HCT116 (cell line): ENCODE measurements at regions not wholly inside any gene's neighbourhood (a gene's known extent, or its start where the extent isn't known, plus 50 kb on each side); places are given as distances from the start of the nearest gene placed in this dataset.

Experiments used
- ATAC-seq: fragments of 200-7000 bp; cut with Tn5 transposase; 2 replicates; pipeline ENCODE4 v1.9.1; 2020; ENCODE audit warnings: mild to moderate bottlenecking, moderate library complexity
- BruUV-seq: library from RNA; stranded (reverse); fragments of 400-500 nt; replicated peaks from 2 replicates; lab custom pipeline; 2021; lab: Mats Ljungman, UMichigan
- CTCF ChIA-PET: fragments of 300-600 bp; sonication (Branson Sonifier 250); formaldehyde crosslinking; loops from one replicate; lab custom pipeline; 2021; ENCODE audit warnings: antibody characterized with exemption; lab: Charles Lee
- POLR2A ChIA-PET: fragments of 300-600, 350-600 bp; sonication (Branson Sonifier 250); formaldehyde crosslinking; loops from one replicate; lab custom pipeline; 2021; ENCODE audit warnings: antibody characterized with exemption; lab: Charles Lee
- RAD21 ChIA-PET, 2 experiments: fragments of 300-600 bp; sonication (Branson Sonifier 250); formaldehyde crosslinking; loops; one replicate each; lab custom pipeline; 2023; ENCODE audit warnings: low total read pairs in 2 of 2; ENCODE audit not compliant: uncharacterized antibody in 2 of 2, unreplicated experiment in 2 of 2, low non-redundant PET in 1 of 2; lab: Charles Lee
- DNase-seq: peaks from one replicate; pipeline ENCODE4 v3.0.0-alpha.2; 2010; ENCODE audit warnings: low read depth, low spot score
- H2AFZ ChIP-seq: fragments of 200-600 bp; shearing (Covaris generic), sonication (generic); 2 replicates; pipeline ENCODE4 v1.6.1; 2017; ENCODE audit warnings: low read depth, mixed run types, mixed read lengths, antibody characterized with exemption, low read length; ENCODE audit not compliant: poor library complexity, severe bottlenecking
- H3K27ac ChIP-seq: 2 replicates; pipeline ENCODE4 v1.5.1; 2012; ENCODE audit warnings: low read depth, low read length
- H3K27me3 ChIP-seq: fragments of 200-600 bp; sonication (generic); 2 replicates; pipeline ENCODE4 v1.6.1; 2016; ENCODE audit warnings: mixed run types, low read length, mixed read lengths; ENCODE audit not compliant: insufficient read depth
- H3K36me3 ChIP-seq, 2 experiments: fragments of 200-500 bp in 1 of 2; fragments of 200-600 bp in 1 of 2; sonication (Bioruptor generic) in 1 of 2; sonication (generic) in 1 of 2; 2 replicates each; pipeline versions ENCODE4 v1.5.1 to v1.6.1; 2014 to 2016; ENCODE audit warnings: low read length in 2 of 2, inconsistent platforms in 1 of 2, mixed read lengths in 1 of 2, mixed run types in 1 of 2; ENCODE audit not compliant: insufficient read depth in 2 of 2, control insufficient read depth in 1 of 2
- H3K4me1 ChIP-seq, 2 experiments: fragments of 200-600 bp in 1 of 2; sonication (generic) in 1 of 2; 2 replicates each; pipeline versions ENCODE4 v1.5.1 to v1.6.1; 2012 to 2017; ENCODE audit warnings: low read length in 2 of 2, inconsistent platforms in 1 of 2, mild to moderate bottlenecking in 1 of 2, mixed read lengths in 1 of 2, mixed run types in 1 of 2, moderate library complexity in 1 of 2; ENCODE audit not compliant: insufficient read depth in 2 of 2, control insufficient read depth in 1 of 2
- H3K4me2 ChIP-seq: fragments of 200-600 bp; sonication (generic); 2 replicates; pipeline ENCODE4 v1.6.1; 2017; ENCODE audit warnings: mixed run types, low read length, mixed read lengths
- H3K4me3 ChIP-seq, 2 experiments: fragments of 200-600 bp in 1 of 2; sonication (generic) in 1 of 2; replicated peaks in 1 of 2; 2 replicates each; pipeline ENCODE4 v1.5.1; 2011 to 2016; ENCODE audit warnings: low read length in 2 of 2, control low read depth in 1 of 2, low read depth in 1 of 2, mild to moderate bottlenecking in 1 of 2, mixed read lengths in 1 of 2, mixed run types in 1 of 2
- H3K79me2 ChIP-seq: fragments of 200-600 bp; sonication (generic); 2 replicates; pipeline ENCODE4 v1.6.1; 2017; ENCODE audit warnings: mild to moderate bottlenecking, mixed run types, low read length, moderate library complexity, mixed read lengths; ENCODE audit not compliant: insufficient read depth
- H3K9ac ChIP-seq: fragments of 200-600 bp; sonication (generic); 2 replicates; pipeline ENCODE4 v1.6.1; 2016; ENCODE audit warnings: low read length, mixed read lengths
- H3K9me2 ChIP-seq: fragments of 200-600 bp; sonication (generic), shearing (Covaris generic); 2 replicates; pipeline ENCODE4 v1.6.1; 2017; ENCODE audit warnings: mixed run types, mild to moderate bottlenecking, moderate library complexity; ENCODE audit not compliant: insufficient read depth
- H3K9me3 ChIP-seq, 2 experiments: fragments of 200-500 bp in 1 of 2; fragments of 200-600 bp in 1 of 2; sonication (Bioruptor generic) in 1 of 2; sonication (generic) in 1 of 2; 2 replicates each; pipeline ENCODE4 v1.6.1; 2014 to 2017; ENCODE audit warnings: low read length in 2 of 2, mixed read lengths in 2 of 2, inconsistent platforms in 1 of 2, low read depth in 1 of 2, mild to moderate bottlenecking in 1 of 2, mixed run types in 1 of 2, moderate library complexity in 1 of 2; ENCODE audit not compliant: control insufficient read depth in 1 of 2, insufficient read depth in 1 of 2
- H4K20me1 ChIP-seq: fragments of 200-600 bp; sonication (generic), shearing (Covaris generic); 2 replicates; pipeline ENCODE4 v1.6.1; 2017; ENCODE audit warnings: mixed run types, mild to moderate bottlenecking, moderate library complexity; ENCODE audit not compliant: insufficient read depth
- CBX3 ChIP-seq: IDR thresholded peaks from 2 replicates; pipeline ENCODE4 v1.6.1; 2012; ENCODE audit warnings: low read depth
- CEBPB ChIP-seq: IDR thresholded peaks from 2 replicates; pipeline ENCODE4 v1.6.1; 2012; ENCODE audit warnings: low read depth
- EGR1 ChIP-seq: IDR thresholded peaks from 2 replicates; pipeline ENCODE4 v1.6.1; 2012; ENCODE audit warnings: low read depth
- ELF1 ChIP-seq: IDR thresholded peaks from 2 replicates; pipeline ENCODE4 v1.6.1; 2012; ENCODE audit warnings: low read depth, borderline replicate concordance
- EZH2 ChIP-seq: fragments of 200-600 bp; sonication (generic); IDR thresholded peaks from 2 replicates; pipeline ENCODE4 v1.6.1; 2017; ENCODE audit warnings: antibody characterized with exemption, mixed run types
- EZH2phosphoT487 ChIP-seq: fragments of 200-600 bp; IDR thresholded peaks from 2 replicates; pipeline ENCODE4 v1.6.1; 2018; ENCODE audit warnings: antibody characterized with exemption, borderline replicate concordance
- SP1 ChIP-seq: IDR thresholded peaks from 2 replicates; pipeline ENCODE4 v1.6.1; 2012; ENCODE audit warnings: low read depth
- TCF7L2 ChIP-seq: IDR thresholded peaks from 2 replicates; pipeline ENCODE4 v1.7.0; 2011; ENCODE audit warnings: borderline replicate concordance, inconsistent platforms; ENCODE audit not compliant: insufficient read depth, insufficient read length; ENCODE audit errors: extremely low read depth
- ZNF274 ChIP-seq: fragments of 200-500 bp; sonication (Bioruptor generic); IDR thresholded peaks from 2 replicates; pipeline ENCODE4 v1.6.1; 2014; ENCODE audit warnings: mild to moderate bottlenecking, low read depth, low read length, inconsistent platforms
- intact Hi-C: fragments of 100-400 bp; cut with micrococcal nuclease; formaldehyde crosslinking; loops from 2 replicates; pipeline ENCODE4 v1.10.0; 2022
- TF ChIP-seq, protein P1 (sequence below): IDR thresholded peaks from 2 replicates; pipeline ENCODE4 v1.6.1; 2012
- TF ChIP-seq, protein P2 (sequence below), 3 experiments: fragments of 200-600 bp in 1 of 3; sonication (generic) in 1 of 3; IDR thresholded peaks in 2 of 3; conservative IDR thresholded peaks in 1 of 3; 2 replicates each; pipeline ENCODE4 v1.5.1; 2012 to 2017; ENCODE audit warnings: low read depth in 2 of 3, low read length in 2 of 3, antibody characterized with exemption in 1 of 3, borderline replicate concordance in 1 of 3, control low read depth in 1 of 3, mild to moderate bottlenecking in 1 of 3, mixed read lengths in 1 of 3, mixed run types in 1 of 3, moderate library complexity in 1 of 3; ENCODE audit not compliant: insufficient read depth in 1 of 3
- TF ChIP-seq, protein P3 (sequence below): IDR thresholded peaks from 2 replicates; pipeline ENCODE4 v1.6.1; 2012
- TF ChIP-seq, protein P4 (sequence below): IDR thresholded peaks from 2 replicates; pipeline ENCODE4 v1.6.1; 2011; ENCODE audit warnings: mild to moderate bottlenecking, low read length, moderate library complexity; ENCODE audit not compliant: insufficient replicate concordance; ENCODE audit errors: extremely low read depth

DNA sequence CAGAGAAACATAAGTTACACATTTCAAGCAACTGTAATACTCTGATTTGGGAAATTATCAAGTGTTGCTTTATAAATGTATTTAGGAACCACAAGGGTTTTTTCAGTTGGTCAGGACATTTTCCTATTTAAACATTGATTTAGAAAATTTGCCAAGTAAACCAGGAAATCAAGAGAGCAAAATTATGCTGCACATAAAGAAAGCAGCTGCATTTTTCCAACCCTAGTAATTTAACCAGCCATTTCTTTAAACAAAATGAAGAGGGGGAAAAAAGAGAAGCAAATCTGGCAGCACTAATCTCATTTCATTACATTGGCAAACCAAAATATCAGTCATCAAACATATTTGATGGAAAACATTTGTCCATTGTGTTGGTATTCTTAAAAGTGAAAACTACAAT is 271.4 kb downstream of the TLE1 start:
- Histone ChIP-seq H3K27ac (no peak overlapping the region), H3K79me2 (no peaks in the 10 kb centered on the region), H4K20me1 (no peaks in the 10 kb centered on the region), H3K36me3 (no peaks in the 10 kb centered on the region), H3K9me2 (no peaks in the 10 kb centered on the region), H3K9me3 (no peaks in the 10 kb centered on the region), H2AFZ (no peak overlapping the region), H3K27me3 (no peaks in the 10 kb centered on the region), H3K4me3 (no peak overlapping the region), H3K4me2 (no peak overlapping the region), H3K9ac (no peak overlapping the region), H3K4me1 (no peaks in the 10 kb centered on the region)
- no TSS peak for BruUV-seq
- no peak for DNase-seq
- ChIA-PET CTCF (no interaction called here), RAD21 (no interaction called here), POLR2A (no interaction called here)
- ATAC-seq, result no peak
- TF ChIP-seq, protein P1, sequence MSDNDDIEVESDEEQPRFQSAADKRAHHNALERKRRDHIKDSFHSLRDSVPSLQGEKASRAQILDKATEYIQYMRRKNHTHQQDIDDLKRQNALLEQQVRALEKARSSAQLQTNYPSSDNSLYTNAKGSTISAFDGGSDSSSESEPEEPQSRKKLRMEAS, result no peak
- intact Hi-C loops, result no loop called here

DNA sequence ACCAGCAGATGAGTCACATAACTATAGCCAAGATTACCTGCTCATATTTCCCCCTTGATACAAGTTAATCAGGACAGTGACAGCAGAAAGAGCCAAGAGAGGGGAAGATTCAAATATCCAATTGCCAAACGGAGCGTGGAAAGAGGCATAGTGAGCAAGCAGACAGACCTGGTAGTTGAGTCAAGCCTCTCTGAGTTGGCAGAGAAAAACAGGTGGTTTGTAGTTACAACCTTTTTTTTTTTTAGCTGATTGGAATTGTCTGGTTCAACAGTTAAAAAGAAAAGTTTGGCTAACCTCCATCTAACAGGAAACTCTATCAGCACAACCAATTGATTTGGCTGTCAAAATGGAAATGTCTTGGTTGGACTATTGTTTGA is 272.1 kb downstream of the TLE1 start:
- Histone ChIP-seq H3K27ac (no peak overlapping the region), H3K9me3 (no peaks in the 10 kb centered on the region), H3K4me3 (no peak overlapping the region), H2AFZ (no peak overlapping the region), H3K9ac (no peak overlapping the region), H4K20me1 (no peaks in the 10 kb centered on the region), H3K27me3 (no peaks in the 10 kb centered on the region), H3K4me2 (no peak overlapping the region), H3K9me2 (no peaks in the 10 kb centered on the region), H3K4me1 (no peaks in the 10 kb centered on the region), H3K79me2 (no peaks in the 10 kb centered on the region), H3K36me3 (no peaks in the 10 kb centered on the region)
- ChIA-PET POLR2A (no interaction called here), RAD21 (no interaction called here), CTCF (no interaction called here)
- TF ChIP-seq, protein P2, sequence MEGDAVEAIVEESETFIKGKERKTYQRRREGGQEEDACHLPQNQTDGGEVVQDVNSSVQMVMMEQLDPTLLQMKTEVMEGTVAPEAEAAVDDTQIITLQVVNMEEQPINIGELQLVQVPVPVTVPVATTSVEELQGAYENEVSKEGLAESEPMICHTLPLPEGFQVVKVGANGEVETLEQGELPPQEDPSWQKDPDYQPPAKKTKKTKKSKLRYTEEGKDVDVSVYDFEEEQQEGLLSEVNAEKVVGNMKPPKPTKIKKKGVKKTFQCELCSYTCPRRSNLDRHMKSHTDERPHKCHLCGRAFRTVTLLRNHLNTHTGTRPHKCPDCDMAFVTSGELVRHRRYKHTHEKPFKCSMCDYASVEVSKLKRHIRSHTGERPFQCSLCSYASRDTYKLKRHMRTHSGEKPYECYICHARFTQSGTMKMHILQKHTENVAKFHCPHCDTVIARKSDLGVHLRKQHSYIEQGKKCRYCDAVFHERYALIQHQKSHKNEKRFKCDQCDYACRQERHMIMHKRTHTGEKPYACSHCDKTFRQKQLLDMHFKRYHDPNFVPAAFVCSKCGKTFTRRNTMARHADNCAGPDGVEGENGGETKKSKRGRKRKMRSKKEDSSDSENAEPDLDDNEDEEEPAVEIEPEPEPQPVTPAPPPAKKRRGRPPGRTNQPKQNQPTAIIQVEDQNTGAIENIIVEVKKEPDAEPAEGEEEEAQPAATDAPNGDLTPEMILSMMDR (IDR thresholded peaks at IDR 0.05 in 2 of 3, conservative IDR thresholded peaks at IDR 0.05 in 1 of 3; ENCODE audit: borderline replicate concordance in 1 of 3, insufficient read depth in 1 of 3, low read depth in 2 of 3, low read length in 2 of 3), result no peak
- TF ChIP-seq, protein P3, sequence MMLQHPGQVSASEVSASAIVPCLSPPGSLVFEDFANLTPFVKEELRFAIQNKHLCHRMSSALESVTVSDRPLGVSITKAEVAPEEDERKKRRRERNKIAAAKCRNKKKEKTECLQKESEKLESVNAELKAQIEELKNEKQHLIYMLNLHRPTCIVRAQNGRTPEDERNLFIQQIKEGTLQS, result no peak
- TF ChIP-seq EGR1 (no peak), EZH2 (no peak), CBX3 (no peak), ZNF274 (no peak), SP1 (no peak), ELF1 (no peak), CEBPB (no peak), TCF7L2 (no peak), EZH2phosphoT487 (no peak)
- TF ChIP-seq, protein P4, sequence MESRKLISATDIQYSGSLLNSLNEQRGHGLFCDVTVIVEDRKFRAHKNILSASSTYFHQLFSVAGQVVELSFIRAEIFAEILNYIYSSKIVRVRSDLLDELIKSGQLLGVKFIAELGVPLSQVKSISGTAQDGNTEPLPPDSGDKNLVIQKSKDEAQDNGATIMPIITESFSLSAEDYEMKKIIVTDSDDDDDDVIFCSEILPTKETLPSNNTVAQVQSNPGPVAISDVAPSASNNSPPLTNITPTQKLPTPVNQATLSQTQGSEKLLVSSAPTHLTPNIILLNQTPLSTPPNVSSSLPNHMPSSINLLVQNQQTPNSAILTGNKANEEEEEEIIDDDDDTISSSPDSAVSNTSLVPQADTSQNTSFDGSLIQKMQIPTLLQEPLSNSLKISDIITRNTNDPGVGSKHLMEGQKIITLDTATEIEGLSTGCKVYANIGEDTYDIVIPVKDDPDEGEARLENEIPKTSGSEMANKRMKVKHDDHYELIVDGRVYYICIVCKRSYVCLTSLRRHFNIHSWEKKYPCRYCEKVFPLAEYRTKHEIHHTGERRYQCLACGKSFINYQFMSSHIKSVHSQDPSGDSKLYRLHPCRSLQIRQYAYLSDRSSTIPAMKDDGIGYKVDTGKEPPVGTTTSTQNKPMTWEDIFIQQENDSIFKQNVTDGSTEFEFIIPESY, result no peak
- TF ChIP-seq, protein P1, result no peak
- intact Hi-C loops, result no loop called here
- no peak for ATAC-seq
- DNase-seq, result no peak
- no TSS peak for BruUV-seq
